HG03432 (cell line): ENCODE measurements at regions not wholly inside any gene's neighbourhood (a gene's known extent, or its start where the extent isn't known, plus 50 kb on each side); places are given as distances from the start of the nearest gene placed in this dataset.

ENCODE experiments used
- ATAC-seq: cut with Tn5 transposase; IDR thresholded peaks from one replicate; pipeline ENCODE4 v1.9.1; 2021; ENCODE audit warnings: mild to moderate bottlenecking, moderate library complexity; ENCODE audit not compliant: unreplicated experiment

GRCh38 chr13:22369840-22370239, 699.0 kb downstream of the FGF9 start:
- no peak for ATAC-seq

DNA sequence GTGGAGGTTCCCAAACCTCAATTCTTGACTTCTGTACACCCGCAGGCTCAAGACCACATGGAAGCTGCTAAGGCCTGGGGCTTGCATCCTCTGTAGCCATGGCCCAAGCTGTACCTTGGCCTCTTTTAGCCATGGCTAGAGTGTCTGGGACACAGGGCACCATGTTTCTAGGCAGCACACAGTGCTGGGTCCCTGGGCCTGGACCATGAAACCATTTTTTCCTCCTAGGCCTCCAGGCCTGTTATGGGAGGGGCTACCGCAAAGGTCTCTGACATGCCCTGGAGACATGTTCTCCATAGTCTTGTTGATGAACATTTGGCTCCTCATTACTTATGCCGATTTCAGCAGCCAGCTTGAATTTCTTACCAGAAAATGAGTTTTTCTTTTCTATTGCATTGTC, 701.4 kb downstream of the FGF9 start:
- ATAC-seq, result no peak

DNA sequence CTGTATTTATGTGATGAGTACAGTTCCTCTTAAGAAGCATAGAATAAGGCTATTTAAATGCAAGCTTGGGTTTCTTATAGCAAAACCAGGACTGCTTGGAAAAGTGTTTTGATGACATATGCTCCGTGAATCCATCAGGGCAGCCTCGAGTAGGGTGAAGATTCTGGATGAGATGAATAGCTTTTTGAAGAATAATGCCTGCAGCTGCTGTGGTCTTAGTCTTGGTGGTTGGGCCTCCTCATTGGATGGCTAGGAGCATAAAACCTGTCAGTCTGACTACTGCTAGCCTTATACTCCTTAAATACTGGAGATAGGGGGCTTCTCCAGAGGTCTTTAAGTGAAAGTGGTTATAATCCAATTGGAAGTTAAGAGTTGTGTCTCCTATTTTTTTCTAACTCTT, 704.3 kb downstream of the FGF9 start:
- ATAC-seq, result no peak

GRCh38 chr13:22387899-22388298, 717.0 kb downstream of the FGF9 start:
- no peak for ATAC-seq

GRCh38 chr13:22399801-22400420, 729.0 kb downstream of the FGF9 start:
- ATAC-seq, result no peak

GRCh38 chr13:22402682-22403081, 731.8 kb downstream of the FGF9 start:
- ATAC-seq, result no peak

DNA sequence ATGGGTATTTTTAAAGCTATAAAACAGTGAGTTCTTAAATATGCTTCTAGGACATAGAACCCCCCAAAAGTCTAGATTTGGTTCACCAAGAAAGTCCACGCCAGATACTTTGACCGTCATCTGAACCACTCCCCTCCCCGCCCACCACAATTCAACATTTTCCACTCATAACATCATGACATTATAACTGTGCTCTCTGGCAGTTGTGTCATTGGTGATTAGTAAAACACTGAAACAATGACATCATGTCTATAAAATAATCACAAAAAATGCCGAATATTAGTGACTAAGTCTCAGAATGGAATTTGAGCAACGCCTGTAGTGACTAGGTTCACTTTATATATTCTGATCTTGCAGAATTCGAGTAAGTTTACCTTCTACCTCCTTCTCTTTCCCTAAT, 732.3 kb downstream of the FGF9 start:
- ATAC-seq, result no peak

- no peak for ATAC-seq
These were observed 735.0 kb downstream of the FGF9 start for GRCh38 chr13:22405891-22406290.

DNA sequence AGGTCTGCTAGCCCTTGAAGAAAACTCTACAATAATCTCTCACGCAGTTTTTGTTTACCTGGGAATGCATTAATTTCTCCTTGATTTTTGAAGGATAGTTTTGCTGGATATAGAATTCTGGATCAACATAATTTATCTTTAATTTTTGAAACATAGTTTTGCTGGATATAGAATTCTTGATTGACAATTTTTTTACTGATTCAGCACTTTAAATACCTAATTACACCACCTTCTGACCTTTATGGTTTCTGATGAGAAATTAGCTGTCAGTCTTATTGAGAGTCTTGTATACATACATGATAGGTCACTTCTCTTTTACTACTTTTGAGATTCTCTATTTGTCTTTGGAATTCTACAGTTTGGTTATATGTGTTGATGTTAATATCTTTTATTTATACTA, 741.6 kb downstream of the FGF9 start:
- no peak for ATAC-seq

DNA sequence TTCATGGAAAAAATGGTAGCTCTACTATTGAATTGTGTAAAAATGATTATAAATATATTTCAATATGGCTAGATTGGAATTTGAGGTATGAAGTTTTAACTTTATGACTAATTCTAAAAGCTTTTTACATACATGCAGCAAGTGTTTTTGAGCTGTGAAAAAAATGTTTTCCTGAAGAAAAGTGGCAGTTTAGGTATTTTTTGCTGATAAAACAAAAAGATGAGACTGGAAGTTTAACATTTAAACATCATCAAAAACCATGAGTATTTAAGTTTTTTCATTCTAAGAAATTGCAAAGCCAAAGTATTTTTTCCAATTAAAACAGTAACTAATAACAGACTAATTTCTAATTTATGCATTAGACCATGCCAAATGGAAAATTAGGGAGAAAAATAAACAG, 751.1 kb downstream of the FGF9 start:
- ATAC-seq, result no peak

- ATAC-seq, result no peak
These were observed 751.8 kb downstream of the FGF9 start for GRCh38 chr13:22422712-22423111.

- no peak for ATAC-seq
These were observed 752.4 kb downstream of the FGF9 start for GRCh38 chr13:22423261-22423660.

- ATAC-seq, result no peak
These were observed 754.2 kb downstream of the FGF9 start for GRCh38 chr13:22425087-22425486.

DNA sequence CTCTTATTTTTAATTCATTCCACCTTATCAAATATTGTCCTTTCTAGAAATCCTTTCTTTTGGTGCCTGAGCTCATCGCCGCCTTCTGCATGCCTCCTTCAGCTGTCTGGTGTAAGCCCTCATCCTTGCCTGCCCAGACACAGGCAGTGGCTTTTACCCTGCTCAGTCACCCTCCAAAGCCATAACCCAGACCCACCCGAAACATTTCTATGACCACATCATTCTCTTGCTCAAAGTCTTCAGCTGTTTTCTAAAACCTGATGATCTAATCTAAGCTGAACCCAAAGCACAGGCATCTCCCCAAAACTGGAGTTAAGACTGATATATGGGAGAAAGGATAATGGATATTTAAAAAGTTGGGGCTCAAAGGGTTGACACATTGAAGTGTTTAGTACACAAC, 753.7 kb upstream of the SGCG start:
- ATAC-seq, result no peak

DNA sequence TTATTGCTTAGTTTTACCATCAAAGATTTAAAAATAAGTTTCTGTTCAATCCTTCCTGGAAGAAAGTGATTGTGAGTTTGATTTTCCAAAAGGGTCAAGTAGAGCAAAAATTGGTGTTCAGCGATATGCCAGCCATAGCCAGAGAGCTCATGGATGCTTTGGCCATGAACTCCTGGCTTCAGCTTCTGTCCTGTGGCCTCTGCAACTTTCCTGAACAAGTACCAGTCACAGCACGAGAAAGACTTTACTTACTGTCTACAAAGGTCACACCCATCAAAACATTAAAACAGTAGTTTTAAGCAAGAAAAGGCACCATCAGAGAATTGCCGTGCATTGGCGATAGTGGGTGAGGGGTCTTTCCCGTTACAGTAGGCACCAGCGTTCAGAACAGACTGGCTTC, 753.0 kb upstream of the SGCG start:
- ATAC-seq, result no peak

- no peak for ATAC-seq
These were observed 752.5 kb upstream of the SGCG start for GRCh38 chr13:22428188-22428828.

DNA sequence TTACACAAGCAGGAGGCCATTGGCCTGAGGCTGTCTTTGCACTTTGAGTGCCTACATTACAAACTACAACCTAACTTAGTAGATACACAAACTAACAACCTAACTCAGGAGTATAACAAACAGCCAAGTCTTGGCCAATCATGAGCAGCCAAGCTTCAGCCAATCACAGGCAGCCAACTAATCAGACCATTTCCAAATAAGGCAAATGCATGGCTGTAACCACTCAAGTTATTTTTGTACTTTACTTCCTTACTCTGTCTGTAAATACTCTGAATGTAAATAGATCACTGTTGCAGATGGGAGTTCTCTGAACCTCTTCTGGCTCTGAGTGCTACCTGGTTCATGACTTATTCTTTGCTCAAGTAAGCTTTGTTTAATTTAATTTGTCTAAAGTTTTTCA, 748.1 kb upstream of the SGCG start:
- ATAC-seq, result no peak

DNA sequence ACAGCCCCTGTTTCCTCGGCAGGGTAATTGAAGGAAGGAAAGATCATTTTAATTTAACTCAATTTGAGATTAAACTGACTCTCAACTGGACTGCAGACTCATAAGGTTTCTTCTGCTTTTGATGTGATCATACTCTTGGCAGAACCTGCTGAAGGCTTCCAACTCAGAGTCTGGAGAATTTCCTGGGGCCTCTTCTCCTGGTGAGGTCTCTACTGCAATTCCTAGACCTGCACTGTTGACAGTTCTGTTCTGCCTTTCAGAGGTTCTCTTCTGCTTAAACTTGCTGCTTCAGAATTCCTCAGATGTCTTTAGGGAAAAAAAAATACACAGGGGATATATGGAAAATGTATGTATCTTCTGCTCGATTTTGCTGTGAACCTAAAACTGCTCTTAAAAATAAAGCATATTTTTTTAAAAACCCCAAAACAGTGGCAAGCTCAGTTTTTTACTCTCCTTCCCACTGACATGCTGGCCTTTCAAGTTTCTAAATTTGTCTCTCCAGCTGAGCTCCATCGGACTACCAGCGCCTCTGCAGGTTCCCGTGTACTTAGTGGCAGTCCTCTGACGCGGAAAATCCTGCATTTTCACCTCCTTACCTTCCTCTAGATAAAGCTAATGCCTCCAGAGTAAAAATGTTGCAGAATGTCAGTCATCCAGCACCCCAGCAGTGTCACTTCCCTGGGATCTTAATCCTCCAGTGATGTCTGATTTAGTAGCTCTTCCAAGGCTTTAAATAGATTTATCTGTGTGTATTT, 733.5 kb upstream of the SGCG start:
- no peak for ATAC-seq

DNA sequence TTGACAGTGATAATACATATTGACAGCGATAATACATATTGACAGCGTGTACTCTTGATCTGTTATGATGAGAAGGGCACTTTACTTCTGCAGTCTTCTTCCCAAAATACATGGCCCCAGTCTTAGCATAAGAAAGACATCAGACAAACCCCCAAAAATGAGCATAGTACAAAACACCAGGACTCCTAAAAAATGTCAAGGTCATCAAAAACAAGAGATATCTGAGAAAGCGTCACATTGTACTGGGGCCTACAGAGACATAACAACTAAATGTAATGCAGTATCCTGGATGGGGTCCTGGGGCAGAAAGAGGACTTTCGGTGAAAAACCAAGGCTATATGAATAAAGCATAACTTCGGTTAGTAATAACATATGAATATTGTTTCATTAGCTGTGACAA, 731.5 kb upstream of the SGCG start:
- ATAC-seq, result no peak

- ATAC-seq, result no peak
These were observed 729.4 kb upstream of the SGCG start for GRCh38 chr13:22451327-22451741.

- ATAC-seq, result no peak
These were observed 726.2 kb upstream of the SGCG start for GRCh38 chr13:22454586-22454985.

DNA sequence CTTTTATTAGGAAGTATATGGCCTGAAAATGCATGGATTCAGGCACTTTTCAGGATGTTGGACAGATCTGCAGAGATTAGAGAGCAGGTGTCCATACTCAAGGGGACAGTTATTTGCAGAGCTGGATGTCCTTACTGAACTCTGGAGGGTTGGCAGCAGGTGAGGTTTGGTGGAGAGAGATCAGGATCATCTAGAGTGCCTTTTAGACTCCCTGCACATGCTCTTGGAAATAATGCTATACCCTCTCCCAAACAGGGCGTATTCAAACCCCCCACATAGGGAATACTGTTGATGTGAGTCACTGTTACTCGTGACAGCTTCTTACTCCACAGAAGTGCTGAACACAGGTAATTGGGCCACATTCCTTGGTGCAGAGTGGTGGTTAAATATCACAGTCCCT, 725.7 kb upstream of the SGCG start:
- ATAC-seq, result no peak
